C4-2B (cell line): ENCODE measurements at regions not wholly inside any gene's neighbourhood (a gene's known extent, or its start where the extent isn't known, plus 50 kb on each side); places are given as distances from the start of the nearest gene placed in this dataset.

Source experiments
- ZFX ChIP-seq: fragments of 450-650 bp; IDR thresholded peaks from 2 replicates; pipeline ENCODE4 v1.6.1; 2017
- TF ChIP-seq, protein P1 (sequence below): fragments of 450-650 bp; conservative IDR thresholded peaks from 2 replicates; pipeline ENCODE4 v1.5.1; 2017; ENCODE audit warnings: mild to moderate bottlenecking

DNA sequence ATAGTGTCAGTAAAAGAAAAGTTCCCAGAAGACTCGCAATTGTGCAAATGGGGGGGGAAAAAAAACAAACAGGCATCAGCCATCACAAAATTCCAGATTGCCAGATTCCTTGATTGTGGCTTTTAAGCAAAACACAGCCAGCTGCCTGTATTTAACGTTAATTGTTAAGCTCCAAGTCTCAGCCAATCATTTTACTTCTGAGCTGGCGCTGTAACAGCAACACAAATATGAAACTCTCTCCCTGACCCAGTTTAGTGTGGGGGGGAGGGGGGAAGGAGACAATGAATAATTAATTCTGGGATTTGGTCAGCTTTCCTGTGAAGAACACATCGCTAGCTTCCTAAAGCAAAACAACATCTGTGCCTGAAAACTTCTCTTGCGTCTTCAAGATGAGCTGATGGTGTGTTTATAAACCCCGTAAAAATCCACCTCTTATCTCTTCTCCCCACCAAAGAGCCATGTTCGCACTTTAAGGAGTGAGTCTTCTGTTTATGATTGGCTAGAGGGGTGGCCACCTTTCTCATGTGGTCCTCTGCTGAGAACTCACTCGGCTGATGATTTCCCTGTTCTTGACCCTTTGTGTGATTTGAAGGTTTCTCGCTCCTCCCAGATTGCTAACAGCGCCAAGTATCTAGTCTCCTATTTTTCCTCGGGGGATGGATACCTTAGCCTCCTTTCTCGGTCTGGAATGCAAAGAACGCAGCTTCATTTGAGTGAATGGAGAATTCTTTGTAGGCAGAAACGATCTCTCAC lies 160.2 kb upstream of the DAPK1 start:
- TF ChIP-seq, protein P1, sequence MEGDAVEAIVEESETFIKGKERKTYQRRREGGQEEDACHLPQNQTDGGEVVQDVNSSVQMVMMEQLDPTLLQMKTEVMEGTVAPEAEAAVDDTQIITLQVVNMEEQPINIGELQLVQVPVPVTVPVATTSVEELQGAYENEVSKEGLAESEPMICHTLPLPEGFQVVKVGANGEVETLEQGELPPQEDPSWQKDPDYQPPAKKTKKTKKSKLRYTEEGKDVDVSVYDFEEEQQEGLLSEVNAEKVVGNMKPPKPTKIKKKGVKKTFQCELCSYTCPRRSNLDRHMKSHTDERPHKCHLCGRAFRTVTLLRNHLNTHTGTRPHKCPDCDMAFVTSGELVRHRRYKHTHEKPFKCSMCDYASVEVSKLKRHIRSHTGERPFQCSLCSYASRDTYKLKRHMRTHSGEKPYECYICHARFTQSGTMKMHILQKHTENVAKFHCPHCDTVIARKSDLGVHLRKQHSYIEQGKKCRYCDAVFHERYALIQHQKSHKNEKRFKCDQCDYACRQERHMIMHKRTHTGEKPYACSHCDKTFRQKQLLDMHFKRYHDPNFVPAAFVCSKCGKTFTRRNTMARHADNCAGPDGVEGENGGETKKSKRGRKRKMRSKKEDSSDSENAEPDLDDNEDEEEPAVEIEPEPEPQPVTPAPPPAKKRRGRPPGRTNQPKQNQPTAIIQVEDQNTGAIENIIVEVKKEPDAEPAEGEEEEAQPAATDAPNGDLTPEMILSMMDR = no peak
- no peak for TF ChIP-seq ZFX
